ENCODE measurements at regions not wholly inside any gene's neighbourhood (a gene's known extent, or its start where the extent isn't known, plus 50 kb on each side); places are given as distances from the start of the nearest gene placed in this dataset.

DNA sequence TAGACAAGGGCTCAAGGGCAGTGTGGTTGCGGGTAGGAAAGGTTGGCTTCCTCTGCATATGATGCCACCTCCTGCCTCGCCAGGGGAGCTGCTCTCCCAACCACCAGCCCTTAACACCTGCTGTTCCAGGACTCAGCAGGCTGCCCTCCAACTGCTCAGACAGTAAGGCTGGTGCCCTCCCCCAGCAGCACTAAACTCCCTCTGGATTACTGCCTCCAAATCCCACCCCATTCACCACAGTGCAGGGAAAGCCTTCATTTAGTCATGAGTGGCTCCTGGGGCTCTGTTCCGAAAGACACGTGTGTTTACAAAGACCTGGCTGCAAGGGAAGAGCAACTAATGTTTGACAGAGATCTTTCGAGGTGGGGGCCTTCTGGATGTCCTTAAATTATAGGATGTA is 437.2 kb upstream of the MKI67 start:
- Mint-ChIP-seq H3K4me1 (no peaks in the 10 kb centered on the region), H3K27me3 (no peaks in the 10 kb centered on the region), H3K4me3 (no peak overlapping the region), H3K36me3 (no peaks in the 10 kb centered on the region), H3K9me3 (no peaks in the 10 kb centered on the region), H3K27ac (no peak overlapping the region)
- CTCF ChIA-PET, result no interaction called here
- no peak for DNase-seq

DNA sequence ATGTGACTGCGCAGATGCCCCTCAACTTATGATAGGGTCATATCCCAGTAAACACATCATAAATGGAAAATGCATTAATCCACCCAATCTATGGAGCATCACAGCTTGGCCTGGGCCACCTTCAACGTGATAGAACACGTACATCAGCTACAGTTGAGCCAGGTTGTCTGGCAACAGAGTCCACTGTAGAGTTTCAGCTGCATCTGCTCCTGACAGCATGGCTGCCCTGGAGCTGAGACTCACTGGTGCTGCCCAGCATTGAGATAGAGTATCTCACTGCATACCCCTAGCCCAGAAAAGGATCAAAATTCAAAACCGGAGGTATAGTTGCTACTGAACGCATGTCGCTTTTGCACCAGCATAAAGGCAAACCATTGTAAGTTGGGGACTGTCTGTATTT is 437.7 kb upstream of the MKI67 start:
- H3K27me3 Mint-ChIP-seq, result no peaks in the 10 kb centered on the region
- no peak for DNase-seq
- H3K27ac Mint-ChIP-seq, result no peak overlapping the region
- no peaks in the 10 kb centered on the region for H3K36me3 Mint-ChIP-seq
- no peaks in the 10 kb centered on the region for H3K9me3 Mint-ChIP-seq
- H3K4me3 Mint-ChIP-seq, result no peak overlapping the region
- no peaks in the 10 kb centered on the region for H3K4me1 Mint-ChIP-seq
- CTCF ChIA-PET, result no interaction called here

- Mint-ChIP-seq H3K4me3 (no peak overlapping the region), H3K4me1 (no peaks in the 10 kb centered on the region), H3K9me3 (no peaks in the 10 kb centered on the region), H3K27ac (no peak overlapping the region), H3K36me3 (no peaks in the 10 kb centered on the region), H3K27me3 (peaks cover 4% of the 10 kb centered on the region)
- CTCF ChIA-PET, result no interaction called here
- DNase-seq, result no peak
These were observed 440.2 kb upstream of the MKI67 start for GRCh38 chr10:128566361-128566968.

DNA sequence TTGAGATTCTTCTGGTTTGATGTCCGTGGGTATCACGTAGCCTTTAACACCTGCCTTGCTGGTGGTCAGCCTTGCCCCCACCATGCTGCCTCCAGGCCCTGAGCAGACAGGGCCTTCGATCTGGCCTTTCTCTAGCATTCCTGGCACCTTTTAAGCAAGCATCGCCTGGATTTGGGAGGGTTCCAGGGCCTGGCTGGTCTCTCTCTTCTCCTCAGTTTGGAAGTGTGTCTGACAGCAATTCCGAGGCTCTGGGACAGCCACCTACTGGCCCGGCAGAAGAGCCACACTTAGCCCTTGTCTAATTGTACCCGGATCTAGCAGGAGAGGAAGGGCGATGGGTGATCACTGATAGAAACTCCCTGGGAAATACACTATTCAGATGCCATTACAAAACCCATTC is 441.3 kb upstream of the MKI67 start:
- Mint-ChIP-seq H3K4me1 (no peaks in the 10 kb centered on the region), H3K4me3 (no peak overlapping the region), H3K36me3 (no peaks in the 10 kb centered on the region), H3K27me3 (peaks cover 4% of the 10 kb centered on the region), H3K9me3 (no peaks in the 10 kb centered on the region), H3K27ac (no peak overlapping the region)
- no peak for DNase-seq
- CTCF ChIA-PET, result no interaction called here

- H3K36me3 Mint-ChIP-seq, result no peaks in the 10 kb centered on the region
- no peaks in the 10 kb centered on the region for H3K4me1 Mint-ChIP-seq
- H3K27me3 Mint-ChIP-seq, result peaks cover 4% of the 10 kb centered on the region
- CTCF ChIA-PET, result no interaction called here
- no peak for DNase-seq
- H3K4me3 Mint-ChIP-seq, result no peak overlapping the region
- H3K9me3 Mint-ChIP-seq, result no peaks in the 10 kb centered on the region
- no peak overlapping the region for H3K27ac Mint-ChIP-seq
These were observed 441.8 kb upstream of the MKI67 start for GRCh38 chr10:128568041-128568440.

DNA sequence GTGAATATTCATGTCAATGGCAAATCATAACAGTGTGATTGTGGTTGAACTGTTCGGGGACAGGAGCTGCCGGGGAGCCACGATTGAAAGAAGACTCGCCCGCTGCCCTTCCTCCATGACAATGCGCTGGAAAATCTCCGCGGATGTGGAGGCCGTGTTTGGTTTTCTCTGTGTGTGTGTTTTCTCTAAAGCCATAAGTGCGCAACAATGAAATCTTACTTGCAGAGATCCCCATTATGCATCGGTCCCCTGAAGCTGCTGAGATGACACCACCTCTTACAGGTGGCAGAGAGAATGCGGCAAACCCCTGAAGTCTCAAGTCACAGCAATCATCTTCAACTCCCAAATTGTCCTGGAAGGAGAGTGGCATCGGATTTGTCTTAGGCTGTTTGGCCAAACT is 442.3 kb upstream of the MKI67 start:
- Mint-ChIP-seq H3K9me3 (no peaks in the 10 kb centered on the region), H3K27ac (no peak overlapping the region), H3K4me1 (no peaks in the 10 kb centered on the region), H3K36me3 (no peaks in the 10 kb centered on the region), H3K27me3 (peaks cover 4% of the 10 kb centered on the region), H3K4me3 (no peak overlapping the region)
- CTCF ChIA-PET, result no interaction called here
- no peak for DNase-seq

- Mint-ChIP-seq H3K36me3 (no peaks in the 10 kb centered on the region), H3K9me3 (no peaks in the 10 kb centered on the region), H3K27me3 (peaks cover 4% of the 10 kb centered on the region), H3K4me3 (no peak overlapping the region), H3K4me1 (no peaks in the 10 kb centered on the region), H3K27ac (no peak overlapping the region)
- DNase-seq, result no peak
- CTCF ChIA-PET, result no interaction called here
These were observed 443.0 kb upstream of the MKI67 start for GRCh38 chr10:128568990-128569945.

GRCh38 chr10:128570319-128570995 is 444.2 kb upstream of the MKI67 start:
- Mint-ChIP-seq H3K9me3 (no peaks in the 10 kb centered on the region), H3K27ac (no peak overlapping the region), H3K4me1 (no peaks in the 10 kb centered on the region), H3K4me3 (no peak overlapping the region), H3K36me3 (no peaks in the 10 kb centered on the region), H3K27me3 (peaks cover 4% of the 10 kb centered on the region)
- CTCF ChIA-PET, result no interaction called here
- DNase-seq, result no peak

DNA sequence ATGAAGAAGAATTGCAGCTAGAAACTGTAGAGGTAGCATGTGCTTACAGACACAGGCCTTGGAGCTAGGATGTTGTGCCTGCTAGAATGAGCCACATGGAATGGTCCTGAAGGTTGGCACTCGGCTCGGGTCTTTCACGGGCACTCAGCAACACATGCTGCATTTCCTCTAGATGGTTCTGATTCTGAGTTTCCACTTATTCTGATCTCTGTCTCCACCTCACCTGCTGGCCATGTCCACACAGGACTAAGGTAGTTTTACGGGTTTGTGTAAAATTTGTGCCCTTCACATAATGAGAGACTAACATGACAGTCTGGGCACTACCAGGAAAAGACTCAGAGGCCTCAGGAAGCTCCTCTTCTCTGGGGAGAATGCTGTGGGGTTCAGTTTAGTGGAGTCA is 444.8 kb upstream of the MKI67 start:
- Mint-ChIP-seq H3K27me3 (peaks cover 4% of the 10 kb centered on the region), H3K27ac (no peak overlapping the region), H3K9me3 (no peaks in the 10 kb centered on the region), H3K4me1 (no peaks in the 10 kb centered on the region), H3K4me3 (no peak overlapping the region), H3K36me3 (no peaks in the 10 kb centered on the region)
- CTCF ChIA-PET, result no interaction called here
- no peak for DNase-seq

- no peak for DNase-seq
- Mint-ChIP-seq H3K27me3 (peaks cover 4% of the 10 kb centered on the region), H3K36me3 (no peaks in the 10 kb centered on the region), H3K9me3 (no peaks in the 10 kb centered on the region), H3K27ac (no peak overlapping the region), H3K4me3 (no peak overlapping the region), H3K4me1 (no peaks in the 10 kb centered on the region)
- CTCF ChIA-PET, result no interaction called here
These were observed 445.5 kb upstream of the MKI67 start for GRCh38 chr10:128571745-128572144.

GRCh38 chr10:128572696-128573095 is 446.5 kb upstream of the MKI67 start:
- no peak for DNase-seq
- H3K36me3 Mint-ChIP-seq, result no peaks in the 10 kb centered on the region
- CTCF ChIA-PET, result no interaction called here
- no peaks in the 10 kb centered on the region for H3K9me3 Mint-ChIP-seq
- no peak overlapping the region for H3K27ac Mint-ChIP-seq
- peaks cover 4% of the 10 kb centered on the region for H3K27me3 Mint-ChIP-seq
- no peak overlapping the region for H3K4me3 Mint-ChIP-seq
- H3K4me1 Mint-ChIP-seq, result no peaks in the 10 kb centered on the region

GRCh38 chr10:128573281-128573845 is 447.1 kb upstream of the MKI67 start:
- CTCF ChIA-PET, result no interaction called here
- Mint-ChIP-seq H3K36me3 (no peaks in the 10 kb centered on the region), H3K27ac (no peak overlapping the region), H3K4me3 (no peak overlapping the region), H3K9me3 (no peaks in the 10 kb centered on the region), H3K4me1 (no peaks in the 10 kb centered on the region), H3K27me3 (peaks cover 4% of the 10 kb centered on the region)
- no peak for DNase-seq

DNA sequence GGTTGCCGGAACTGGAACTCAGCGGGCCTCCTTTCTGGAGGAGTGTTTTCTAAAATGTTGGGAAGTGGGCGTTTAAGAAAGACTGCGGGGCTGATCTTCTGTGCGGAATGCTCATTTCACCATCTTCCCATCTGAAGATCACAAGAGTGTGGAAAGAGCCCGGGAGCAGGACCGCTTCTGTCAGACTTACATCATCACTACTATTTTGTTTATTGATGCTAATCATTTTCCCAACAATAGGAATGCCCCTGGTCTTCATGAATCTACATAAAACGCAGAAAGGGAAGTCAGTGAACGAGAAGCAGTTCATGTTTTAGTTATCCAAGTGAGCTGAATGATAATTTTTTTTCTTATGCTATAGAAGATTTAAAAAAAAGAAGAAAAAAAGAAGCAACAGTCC is 447.8 kb upstream of the MKI67 start:
- CTCF ChIA-PET, result no interaction called here
- no peaks in the 10 kb centered on the region for H3K36me3 Mint-ChIP-seq
- H3K27ac Mint-ChIP-seq, result no peak overlapping the region
- no peaks in the 10 kb centered on the region for H3K4me1 Mint-ChIP-seq
- DNase-seq, result no peak
- H3K27me3 Mint-ChIP-seq, result peaks cover 4% of the 10 kb centered on the region
- no peak overlapping the region for H3K4me3 Mint-ChIP-seq
- no peaks in the 10 kb centered on the region for H3K9me3 Mint-ChIP-seq

DNA sequence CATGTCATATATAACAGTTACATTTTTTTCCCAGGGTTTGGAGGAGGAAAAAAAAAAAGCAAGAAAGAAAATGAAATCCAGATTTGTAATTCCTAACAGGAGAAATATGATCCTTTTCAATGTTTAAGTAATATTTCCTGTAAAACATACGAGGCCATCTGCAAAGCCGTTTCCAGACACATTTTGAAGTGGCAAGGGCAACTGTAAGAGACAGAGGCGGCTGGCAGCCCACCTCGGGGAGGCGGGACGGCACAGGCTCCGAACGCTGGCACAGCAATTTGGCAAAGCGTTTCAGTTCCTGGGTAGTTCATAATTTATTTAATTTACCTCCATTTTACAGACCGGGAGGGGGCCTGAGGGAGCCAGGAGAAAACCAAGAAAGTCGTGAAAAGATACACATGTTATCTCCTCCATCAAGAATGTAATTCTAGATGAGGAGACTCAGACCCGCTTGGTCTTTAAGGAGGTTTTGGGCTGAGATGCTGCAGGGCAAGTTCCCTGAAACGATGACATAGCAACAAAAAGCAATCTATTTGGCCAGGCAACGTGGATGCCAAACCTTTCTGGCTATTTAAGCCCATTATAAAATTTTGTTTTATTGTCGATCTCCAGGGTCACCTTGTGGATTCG is 448.5 kb upstream of the MKI67 start:
- Mint-ChIP-seq H3K27me3 (peaks cover 4% of the 10 kb centered on the region), H3K4me3 (no peak overlapping the region), H3K4me1 (no peaks in the 10 kb centered on the region), H3K36me3 (no peaks in the 10 kb centered on the region), H3K9me3 (no peaks in the 10 kb centered on the region), H3K27ac (no peak overlapping the region)
- no peak for DNase-seq
- CTCF ChIA-PET, result no interaction called here

All from activated naive CD4-positive, alpha-beta T cell treated with anti-CD3 and anti-CD28 coated beads, Interleukin-2, amount 10 ng/mL, durations not matched to agents 7 days and 5 days (primary cell).